ENCODE measurements at regions not wholly inside any gene's neighbourhood (a gene's known extent, or its start where the extent isn't known, plus 50 kb on each side); places are given as distances from the start of the nearest gene placed in this dataset.
"Not testable (repeated sequence)": the region's sequence is repeated elsewhere in the genome, so short reads cannot be mapped to it uniquely, and the experiment has no call there.

DNA sequence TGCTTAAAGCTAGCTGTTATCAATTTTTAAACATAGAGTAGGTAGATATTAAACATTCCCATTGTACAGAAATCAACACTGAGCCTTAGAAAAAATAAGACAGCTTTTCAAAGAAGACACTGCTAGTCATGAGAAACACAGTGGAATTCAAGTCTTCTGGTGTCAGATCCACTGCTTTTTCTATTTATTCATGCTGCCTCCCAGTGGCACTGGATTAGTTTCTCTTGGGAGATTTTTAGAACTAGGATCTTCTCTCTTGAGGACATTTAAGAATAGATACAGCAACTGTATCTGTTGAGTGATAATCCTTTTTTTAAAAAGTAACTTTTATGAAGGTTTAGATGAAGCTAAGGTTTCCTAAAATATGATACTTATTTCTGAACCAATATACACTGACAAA is 1635.4 kb upstream of the C9orf72 start:
- DNase-seq = no peak

DNA sequence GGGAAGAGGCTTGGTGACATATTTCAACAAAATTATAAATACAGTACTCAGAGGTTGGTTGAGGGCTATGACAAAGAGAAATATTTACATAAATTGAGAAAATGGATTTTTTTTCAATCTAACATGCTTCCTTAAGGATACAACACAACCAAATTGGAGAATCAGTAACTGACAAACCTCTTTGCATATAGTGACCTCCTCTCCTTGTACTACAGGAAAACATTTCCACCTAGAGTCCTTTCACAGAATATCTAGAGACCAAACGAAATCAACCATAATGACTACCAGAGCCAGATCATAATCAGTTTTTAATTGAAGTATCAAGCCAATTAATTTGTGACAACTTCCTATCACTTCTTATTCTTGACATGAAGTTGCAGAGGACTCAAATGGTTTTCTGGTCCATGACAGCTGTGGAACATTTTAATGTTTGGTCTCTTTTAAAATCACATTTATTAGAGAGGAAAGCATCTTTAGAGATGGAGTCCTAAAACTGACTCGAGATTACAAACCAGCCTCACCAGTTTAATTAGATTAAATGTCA is 1636.5 kb upstream of the C9orf72 start:
- DNase-seq = no peak

DNA sequence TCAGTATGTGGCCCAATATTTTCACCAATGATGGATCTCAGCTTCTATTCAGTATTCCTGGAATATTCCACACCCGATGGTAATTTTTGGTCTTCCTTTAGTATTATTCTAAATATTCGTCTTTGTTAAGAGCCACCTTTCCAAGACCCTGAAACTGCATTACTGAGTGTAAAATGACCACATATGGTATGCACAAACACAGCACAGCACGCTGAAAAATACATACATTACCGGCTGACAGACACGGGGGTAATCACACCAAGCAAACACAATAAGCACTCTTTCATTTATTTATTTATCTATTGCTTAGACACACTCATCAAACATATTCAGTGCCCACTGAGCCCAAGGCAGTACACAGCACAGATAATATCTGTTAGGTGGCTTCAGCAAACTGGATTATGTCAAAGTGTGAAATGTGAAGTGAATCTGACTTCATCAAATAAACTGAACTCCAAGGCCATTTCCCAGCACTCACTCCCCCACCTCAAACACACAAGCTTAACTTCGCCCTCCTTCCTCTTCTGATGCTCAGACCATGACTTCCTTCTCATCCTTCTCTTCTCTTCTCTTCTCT is 1637.8 kb upstream of the C9orf72 start:
- no peak for DNase-seq

DNA sequence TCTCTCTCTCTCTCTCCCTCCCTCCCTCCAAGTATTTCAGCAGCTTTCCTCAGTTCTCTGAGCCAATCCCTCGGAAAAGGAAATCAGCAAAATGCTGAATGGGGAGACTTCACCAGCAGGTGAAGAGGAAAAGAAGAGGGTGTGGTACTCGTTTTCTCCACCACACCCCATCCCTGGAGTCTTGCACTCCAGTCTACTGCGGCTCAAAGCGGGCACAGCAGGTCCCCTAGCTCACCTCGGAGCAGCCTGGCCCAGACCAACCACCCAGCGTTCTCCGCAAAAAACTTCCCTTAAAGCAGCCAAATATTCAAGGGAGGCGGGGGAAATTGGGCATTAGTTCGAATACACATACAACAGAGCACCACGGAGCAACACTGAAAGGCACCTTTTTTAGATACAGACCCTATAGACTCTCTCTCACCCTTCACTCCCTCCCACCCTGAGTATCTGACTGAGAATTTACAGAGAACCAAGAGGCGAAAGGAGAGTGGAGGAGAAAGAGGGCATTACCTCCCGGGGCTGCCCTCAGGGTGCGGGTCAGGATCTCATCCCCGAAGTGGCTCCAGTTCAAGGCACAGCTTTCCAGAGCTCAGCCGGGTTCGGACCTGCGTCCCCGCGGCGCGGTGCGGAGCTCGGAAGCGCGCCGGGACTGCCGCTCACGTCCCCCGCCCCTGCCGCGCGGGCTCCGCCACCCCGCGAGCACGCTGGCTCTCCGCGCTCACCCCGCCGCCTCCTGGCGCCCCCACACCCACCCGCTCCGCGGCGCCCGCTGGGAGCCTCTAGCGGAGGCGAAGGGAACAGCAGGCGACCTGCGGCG is 1638.5 kb upstream of the C9orf72 start:
- DNase-seq = no peak

DNA sequence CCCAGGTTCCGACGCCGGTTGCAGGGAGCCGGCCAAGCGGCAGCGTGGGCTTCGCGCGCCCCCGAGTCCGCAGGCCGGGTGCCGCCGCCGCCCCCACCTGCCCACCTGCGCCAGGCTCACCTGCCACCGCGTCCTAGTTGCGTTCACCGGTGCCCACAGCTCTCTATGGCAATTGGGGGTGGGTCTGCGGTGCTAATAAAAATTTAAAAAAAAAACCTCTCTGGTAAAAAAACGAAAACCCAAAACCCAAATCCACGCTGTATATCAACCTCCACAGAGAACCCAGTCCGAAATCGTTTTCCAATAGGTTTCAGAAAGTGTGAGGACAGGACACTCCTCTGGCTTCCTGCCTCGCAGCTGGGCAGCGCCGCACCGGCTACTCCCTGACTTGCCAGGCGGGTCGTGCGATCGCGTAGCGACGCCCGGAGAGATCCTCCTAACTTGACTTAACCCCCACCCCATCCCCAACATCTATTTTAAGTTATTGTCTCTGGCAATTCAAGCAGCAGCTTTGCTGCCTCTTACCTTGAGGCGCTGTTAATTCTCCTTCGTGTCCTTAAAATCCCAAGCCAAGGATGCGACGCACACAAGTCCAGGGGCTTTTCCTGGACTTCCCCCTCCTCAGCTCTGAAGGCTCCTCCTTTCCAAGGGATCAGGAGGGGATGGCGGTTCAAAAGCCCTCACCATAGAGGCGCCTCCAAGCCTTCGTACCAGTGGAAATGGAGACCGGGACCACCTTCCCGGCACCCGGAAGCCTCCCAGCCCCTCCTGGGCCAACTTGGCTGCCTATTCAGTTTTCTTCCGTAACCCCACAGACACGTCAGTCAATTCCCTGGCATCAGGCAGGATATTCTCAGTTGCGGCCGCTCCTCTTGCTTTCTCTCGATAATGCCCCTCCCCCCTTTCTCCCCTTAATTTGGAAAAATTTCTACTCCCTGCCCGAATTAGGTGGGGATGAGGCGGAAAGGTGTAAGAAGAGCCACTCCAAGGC is 1639.4 kb upstream of the C9orf72 start:
- DNase-seq = no peak

DNA sequence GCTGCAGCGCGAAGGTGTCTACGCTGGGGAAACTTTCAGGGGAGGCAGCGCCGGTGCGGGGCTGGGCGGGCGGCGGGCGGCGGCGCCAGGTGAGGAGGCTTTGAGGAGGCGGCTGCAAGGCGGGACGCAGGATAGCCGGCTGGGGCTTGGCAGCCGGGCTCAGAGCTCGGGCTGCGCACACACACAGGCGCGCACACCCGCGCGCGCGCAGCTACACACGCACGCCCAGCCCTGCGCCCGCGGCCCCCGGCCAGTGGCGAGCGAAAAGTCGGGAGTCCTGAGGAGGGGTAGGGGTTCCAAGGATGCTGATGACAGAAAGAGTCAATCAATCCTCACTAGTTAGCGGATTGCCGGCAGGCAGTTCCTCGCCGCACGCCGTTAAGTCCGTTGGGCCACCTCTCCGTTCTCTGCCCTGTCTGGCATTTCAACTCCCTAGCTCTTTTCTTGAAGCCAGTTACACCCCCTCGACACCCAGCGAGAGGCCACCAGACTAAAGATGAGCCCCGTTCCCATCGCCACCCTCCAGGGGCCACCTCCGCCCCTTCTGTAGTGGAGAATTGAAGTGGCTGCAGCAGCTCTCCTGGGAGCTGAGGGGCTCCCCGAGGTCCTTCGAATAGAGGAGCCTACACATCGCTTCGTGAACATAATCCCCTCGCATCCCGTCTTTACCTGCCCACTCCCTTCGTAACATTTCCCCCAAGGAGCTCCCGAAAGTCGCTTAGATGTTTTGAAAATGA is 1640.3 kb upstream of the C9orf72 start, which contains the start of gene LINGO2:
TSS of gene LINGO2 (minus strand) at position 185 of the 737 bp plus-strand sequence.
- DNase-seq = no peak

DNA sequence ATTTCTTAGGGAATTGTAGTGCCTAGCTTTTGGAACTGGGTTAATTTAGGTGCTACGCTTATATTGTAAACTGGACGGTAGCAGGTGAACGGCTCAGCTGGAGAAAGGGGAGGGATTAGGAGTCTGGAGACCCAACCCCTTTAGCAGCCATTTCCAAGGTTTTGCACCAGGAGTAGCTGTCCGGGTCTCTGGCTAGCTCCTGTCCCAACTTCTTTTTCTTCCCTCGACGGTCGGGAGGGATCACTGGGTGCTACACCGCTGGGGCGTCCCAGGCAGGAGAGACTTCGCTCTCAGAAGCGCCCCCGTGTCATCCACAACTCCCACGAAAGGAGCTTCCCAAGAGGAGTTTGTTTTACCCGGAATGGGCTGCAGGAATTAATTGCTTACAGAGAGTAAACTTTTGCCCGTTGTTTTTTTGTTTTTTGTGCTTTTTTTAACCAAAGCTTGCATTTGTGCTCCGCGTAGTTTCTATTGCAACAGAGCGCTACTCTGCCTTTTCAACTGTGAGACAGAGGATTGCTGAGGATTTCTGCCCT is 1640.9 kb upstream of the C9orf72 start:
- no peak for DNase-seq

DNA sequence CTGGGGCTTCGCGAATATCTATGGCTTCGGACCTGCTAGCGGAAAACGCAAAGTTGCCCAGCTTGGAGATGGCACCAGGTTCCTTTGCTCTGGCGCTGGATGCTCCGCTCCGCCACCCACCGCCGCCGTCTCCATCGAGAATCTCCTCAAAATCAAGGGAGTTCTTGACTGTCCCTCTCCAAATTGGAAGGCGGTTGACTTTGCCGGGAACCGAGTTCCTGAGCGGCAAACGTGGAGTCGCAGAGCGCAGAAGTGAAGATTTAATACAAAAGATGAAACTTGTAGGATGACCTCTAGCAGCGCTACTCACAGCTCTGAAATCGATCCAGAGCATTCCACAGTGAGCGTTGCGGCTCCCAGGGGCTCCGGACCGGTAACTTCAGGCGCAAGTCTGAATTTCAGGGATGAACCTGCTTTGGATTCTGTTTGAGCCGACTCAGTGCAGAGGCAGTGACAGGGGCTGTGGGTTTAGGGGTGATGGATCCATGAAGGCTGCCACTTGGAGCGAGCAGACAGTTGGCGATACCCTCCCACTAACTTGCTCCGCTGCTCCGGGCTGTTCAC is 1641.5 kb upstream of the C9orf72 start:
- no peak for DNase-seq

DNA sequence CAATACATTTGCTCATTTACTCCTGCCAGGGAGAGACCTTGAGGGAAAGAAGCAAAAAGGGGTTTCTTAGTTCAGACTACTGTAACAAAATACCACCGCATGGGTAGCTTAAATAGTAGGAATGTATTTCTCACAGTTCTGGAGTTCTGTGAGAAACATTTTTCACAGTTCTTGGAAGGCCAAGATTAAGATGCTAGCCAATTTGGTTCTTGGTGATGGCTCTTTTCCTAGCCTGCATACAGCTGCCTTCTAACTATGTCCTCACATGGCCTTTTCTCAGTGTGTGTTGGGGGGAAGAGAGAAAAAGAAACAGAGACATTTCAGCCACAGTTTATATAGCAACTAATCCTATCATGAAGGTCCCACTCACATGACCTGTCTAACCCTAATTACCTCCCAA is 1644.7 kb upstream of the C9orf72 start:
- no peak for DNase-seq

DNA sequence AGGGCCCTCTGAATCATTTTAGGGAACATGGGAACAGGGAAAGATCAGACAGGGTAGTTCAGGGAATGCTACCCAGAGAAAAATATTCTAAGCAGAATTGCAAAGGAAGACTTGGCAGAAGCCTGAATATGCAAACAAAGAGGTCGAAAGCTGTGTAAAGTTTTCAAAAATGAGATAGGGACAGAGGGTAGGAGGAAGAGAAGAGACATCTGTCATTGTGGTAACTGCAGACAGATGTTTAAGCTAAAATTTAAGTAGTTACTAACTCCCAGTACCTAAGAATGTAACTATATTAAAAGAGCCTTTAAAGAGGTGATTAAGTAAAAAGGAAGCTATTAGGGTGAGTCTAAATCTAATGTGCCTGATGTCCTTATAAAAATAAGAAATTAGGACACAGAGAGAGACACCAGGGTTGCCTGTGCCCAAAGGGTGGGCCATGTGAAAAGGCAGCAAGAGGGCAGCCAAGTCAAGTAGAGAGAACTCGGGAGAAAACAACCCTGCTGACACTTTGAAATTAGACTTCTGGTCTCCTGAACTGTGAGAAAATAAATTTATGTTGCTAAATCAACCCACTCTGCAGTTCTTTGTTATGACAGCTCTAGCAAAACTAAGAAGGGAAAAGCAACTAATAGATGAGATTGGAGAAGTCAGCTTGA is 1647.4 kb upstream of the C9orf72 start:
- no peak for DNase-seq

DNA sequence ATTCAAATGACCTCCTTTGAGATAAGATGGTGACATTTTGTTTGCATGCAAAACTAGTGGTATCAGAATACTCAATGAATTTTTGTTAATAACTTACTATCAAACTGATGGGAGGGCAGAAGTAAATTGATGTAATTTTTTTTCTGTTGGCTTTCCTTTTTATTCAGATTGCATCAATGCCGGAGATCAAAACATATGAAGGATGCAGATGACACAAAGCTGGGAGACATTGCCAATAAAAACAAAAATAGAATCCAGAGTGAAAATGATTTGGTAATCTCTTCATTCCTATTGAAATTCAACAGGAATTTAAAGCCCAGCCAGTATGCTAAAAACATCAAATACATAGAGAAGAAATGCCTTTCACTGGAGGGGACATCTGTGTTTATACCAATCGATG is 1655.3 kb upstream of the C9orf72 start:
- no peak for DNase-seq

DNA sequence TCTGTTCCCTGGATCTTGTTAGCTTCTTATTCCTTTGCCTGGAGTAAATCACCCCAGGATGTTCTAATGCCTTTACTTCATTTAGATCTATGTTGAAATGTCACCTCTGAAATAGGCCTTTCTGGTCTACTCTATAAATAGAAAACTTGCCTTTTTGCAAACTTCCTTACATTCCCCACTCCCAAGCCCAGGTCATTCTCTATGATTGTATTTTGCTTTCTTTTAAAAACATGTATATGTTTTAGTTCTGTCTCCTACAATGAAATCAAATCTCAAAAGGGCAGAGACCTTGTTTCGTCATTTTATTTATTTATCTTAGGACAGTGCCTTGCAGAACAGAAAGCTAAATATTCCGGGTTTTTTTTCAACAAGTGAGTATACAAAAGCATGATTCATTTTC is 1657.7 kb upstream of the C9orf72 start:
- no peak for DNase-seq

DNA sequence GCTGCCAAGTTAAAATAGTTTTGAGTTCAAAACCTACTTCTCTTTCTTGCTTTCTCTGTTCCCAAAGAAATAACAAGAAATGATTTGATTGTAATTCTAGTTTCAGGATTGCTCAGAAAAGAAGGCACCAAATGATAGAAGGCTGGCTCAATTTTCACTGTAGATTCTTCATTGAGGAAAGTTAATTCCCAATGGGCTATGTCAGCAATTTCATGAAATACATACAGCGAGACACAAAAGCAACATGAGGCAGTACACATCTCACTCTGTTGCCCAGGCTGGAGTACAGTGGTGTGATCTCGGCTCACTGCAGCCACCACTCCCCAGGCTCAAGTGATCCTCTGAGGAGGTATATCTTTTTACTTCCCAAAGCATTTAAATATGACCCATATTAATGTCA is 1659.9 kb upstream of the C9orf72 start:
- DNase-seq = no peak

DNA sequence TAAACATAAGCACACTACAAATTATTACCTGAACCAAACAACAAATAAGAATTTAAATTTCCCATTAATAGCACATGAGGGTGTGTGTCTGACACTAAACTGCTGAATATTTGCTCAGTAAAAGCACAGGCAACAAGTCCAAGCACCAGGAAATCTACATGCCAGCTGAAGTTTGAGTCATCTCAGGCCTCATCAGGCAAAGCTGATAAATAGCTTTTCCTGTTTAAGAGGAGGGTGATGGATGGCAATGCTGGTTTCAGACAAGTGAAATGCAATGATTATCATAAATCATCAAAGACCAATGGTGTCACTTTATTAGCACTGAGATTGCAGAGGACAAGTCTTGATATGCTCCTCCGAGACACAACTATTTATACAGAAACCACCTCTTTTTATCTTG is 1668.0 kb upstream of the C9orf72 start:
- no peak for DNase-seq

DNA sequence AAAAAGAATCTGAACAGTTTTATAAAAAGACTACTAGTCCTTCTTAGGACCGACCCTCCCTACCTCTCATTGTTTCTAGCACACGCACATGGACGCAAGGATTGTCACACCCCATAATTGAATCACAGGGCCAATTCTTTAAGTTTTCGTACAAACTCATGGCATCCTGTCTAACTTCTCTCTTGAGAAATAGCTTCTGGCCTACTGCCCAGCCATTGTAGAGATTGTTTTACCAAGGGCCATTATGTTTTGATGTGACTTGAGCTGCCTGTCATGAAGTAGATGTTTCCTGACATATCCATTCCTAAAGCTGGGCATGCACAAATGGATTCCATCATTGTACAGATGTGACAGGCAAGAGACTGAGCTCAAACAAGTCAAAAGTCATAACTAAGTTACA is 1672.1 kb upstream of the C9orf72 start:
- no peak for DNase-seq

DNA sequence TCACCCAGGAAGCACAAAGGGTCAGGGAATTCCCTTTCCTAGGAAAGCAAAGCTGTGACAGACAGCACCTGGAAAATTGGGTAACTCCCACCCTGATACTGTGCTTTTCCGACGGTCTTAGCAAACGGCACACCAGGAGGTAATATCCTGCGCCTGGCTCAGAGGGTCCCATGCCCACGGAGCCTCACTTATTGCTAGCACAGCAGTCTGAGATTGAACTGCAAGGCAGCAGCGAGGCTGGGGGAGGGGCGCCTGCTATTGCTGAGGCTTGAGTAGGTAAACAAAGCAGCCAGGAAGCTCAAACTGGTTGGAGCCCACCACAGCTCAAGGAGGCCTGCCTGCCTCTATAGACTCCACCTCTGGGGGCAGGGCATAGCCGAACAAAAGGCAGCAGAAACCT is 1697.1 kb upstream of the C9orf72 start:
- not testable (repeated sequence) for DNase-seq

DNA sequence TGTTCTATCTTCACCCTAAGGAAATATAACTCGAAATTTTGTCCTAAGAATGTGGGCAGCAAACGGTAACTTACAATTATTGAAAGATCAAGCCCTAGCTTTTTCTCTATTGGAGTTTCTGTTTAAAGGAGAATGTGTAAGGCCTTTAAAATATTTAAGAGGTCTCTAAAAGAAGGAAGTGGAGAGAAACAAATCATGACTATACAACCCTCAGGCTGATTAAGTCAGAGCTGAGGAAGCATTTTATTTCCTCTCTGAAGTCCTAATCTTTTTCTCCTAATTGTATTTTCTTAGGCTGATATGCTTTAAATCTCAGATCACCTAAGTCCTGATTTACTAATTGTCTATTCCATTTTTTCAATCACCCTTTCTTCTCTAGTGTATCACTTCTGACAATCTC is 1708.8 kb upstream of the C9orf72 start:
- no peak for DNase-seq

DNA sequence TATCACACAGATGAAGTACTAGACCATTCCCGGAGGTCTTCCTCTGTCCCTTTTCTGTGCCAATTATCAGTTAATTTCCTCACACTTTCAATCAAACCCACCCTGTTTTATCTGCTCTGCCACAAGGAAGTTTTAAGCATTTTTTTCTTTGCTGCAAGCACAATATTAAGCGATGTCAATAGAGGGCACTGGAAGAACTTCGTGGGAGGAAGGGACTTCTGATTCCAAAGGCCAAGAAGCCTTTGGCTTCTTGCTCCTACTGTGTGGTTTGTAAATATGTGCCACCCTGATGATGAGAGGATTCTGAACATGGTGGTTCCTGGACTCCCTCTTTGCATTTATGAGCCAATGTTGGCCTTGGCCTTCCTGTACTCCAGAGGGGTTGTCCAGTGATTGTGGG is 1712.5 kb upstream of the C9orf72 start:
- DNase-seq = no peak

DNA sequence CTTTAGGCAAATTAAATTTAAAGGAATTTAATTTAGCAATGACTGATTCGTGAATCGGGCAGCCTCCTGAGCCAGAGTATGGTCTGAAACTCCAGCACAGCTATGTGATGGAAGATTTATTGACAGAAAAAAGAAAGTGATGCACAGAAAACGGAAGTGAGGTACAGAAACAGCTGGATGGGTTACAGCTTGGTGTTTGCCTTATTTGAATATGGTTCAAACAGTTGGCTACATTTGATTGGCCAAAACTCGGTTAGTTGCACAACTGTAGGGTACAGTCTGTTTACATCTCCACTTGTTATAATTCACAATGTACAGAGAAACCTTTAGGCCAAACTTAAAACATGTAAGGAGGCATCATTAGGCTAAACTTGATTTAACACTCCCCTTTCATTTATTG is 1716.1 kb upstream of the C9orf72 start:
- no peak for DNase-seq

DNA sequence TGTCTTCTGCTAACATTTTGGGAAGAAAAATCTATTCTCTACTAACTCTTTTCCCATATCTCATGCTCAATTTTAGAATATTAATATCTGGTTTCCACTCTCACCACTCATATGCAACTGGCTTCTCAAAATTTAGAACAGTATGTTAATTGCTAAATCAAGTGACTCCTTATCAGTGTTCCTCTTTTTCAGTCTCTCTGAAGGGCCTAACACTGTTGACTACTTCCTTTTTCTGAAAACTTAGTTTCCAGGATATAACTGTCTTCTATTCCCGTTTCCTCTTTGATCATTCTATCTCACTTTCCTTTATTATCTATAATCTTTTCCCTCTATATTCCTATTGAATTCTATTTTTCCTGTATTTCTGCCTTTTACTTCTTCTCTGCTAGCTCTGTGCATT is 1717.2 kb upstream of the C9orf72 start:
- DNase-seq = no peak

DNA sequence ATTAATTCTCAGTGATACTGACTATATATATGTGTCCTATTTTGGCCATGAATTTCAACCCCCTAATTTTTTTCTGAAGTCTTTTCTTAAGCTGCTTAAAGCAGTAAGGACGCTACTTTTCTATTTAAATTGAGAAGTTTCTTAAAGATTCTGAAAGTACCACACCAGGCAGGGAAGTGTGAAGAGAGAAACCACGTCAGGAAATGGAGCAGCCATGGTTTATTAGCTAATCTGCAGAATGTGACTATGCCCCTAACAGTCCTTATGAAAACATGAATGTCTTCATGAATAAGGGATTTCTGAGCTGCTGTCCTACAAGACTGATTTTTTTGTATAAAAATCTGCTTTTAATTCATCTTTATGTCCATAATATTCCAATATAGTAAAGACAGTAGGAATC is 1724.3 kb upstream of the C9orf72 start:
- no peak for DNase-seq

Measured in cerebellar nuclear complex (tissue), 1 donor.